IMR-90 (cell line): ENCODE measurements at regions not wholly inside any gene's neighbourhood (a gene's known extent, or its start where the extent isn't known, plus 50 kb on each side); places are given as distances from the start of the nearest gene placed in this dataset.

ENCODE experiments used
- ATAC-seq: fragments of 200-7000 bp; cut with Tn5 transposase; 2 replicates; pipeline ENCODE4 v1.9.1; 2020; ENCODE audit warnings: low read depth, mild to moderate bottlenecking, moderate library complexity
- BruUV-seq: library from RNA; stranded (reverse); fragments of 400-500 nt; replicated peaks from 2 replicates; lab custom pipeline; 2021; lab: Mats Ljungman, UMichigan
- CTCF ChIA-PET: fragments of 300-600 bp; formaldehyde crosslinking; extraction: SDS; loops from one replicate; lab custom pipeline; 2021; ENCODE audit warnings: antibody characterized with exemption; lab: Yijun Ruan, JAX
- POLR2A ChIA-PET: fragments of 300-600 bp; sonication (Branson Sonifier 250); formaldehyde crosslinking; loops from one replicate; lab custom pipeline; 2022; ENCODE audit warnings: antibody characterized with exemption; ENCODE audit not compliant: unreplicated experiment; lab: Charles Lee
- DNase-seq: peaks from one replicate; pipeline ENCODE4 v3.0.0; 2013
- H2AFZ ChIP-seq: replicated peaks from 2 replicates; pipeline ENCODE3; 2013; ENCODE audit warnings: low read length, mild to moderate bottlenecking; ENCODE audit not compliant: poor library complexity
- H2AK5ac ChIP-seq: 2 replicates; pipeline ENCODE4 v1.6.1; 2013; ENCODE audit warnings: low read depth, low read length, inconsistent platforms
- H2AK9ac ChIP-seq: replicated peaks from 2 replicates; pipeline ENCODE3; 2013; ENCODE audit warnings: mild to moderate bottlenecking, low read depth, low read length, moderate library complexity; ENCODE audit not compliant: poor library complexity
- H2BK120ac ChIP-seq: 2 replicates; pipeline ENCODE4 v1.6.1; 2013; ENCODE audit warnings: low read depth, low read length, inconsistent platforms
- H2BK15ac ChIP-seq: 3 replicates; pipeline ENCODE4 v1.6.1; 2013; ENCODE audit warnings: low read depth, low read length, inconsistent platforms
- H2BK20ac ChIP-seq: 2 replicates; pipeline ENCODE4 v1.6.1; 2013; ENCODE audit warnings: low read depth, mild to moderate bottlenecking, inconsistent platforms, low read length, moderate library complexity
- H2BK5ac ChIP-seq: 2 replicates; pipeline ENCODE4 v1.6.1; 2013; ENCODE audit warnings: mild to moderate bottlenecking, low read depth, low read length, inconsistent platforms; ENCODE audit not compliant: poor library complexity, severe bottlenecking
- H3K14ac ChIP-seq: replicated peaks from 2 replicates; pipeline ENCODE4 v1.6.1; 2013; ENCODE audit warnings: low read depth, low read length, inconsistent platforms
- H3K18ac ChIP-seq: 2 replicates; pipeline ENCODE4 v1.6.1; 2013; ENCODE audit warnings: low read depth, low read length, control low read depth
- H3K23ac ChIP-seq: 2 replicates; pipeline ENCODE4 v1.6.1; 2013; ENCODE audit warnings: low read depth, low read length, inconsistent platforms
- H3K27ac ChIP-seq: 2 replicates; pipeline ENCODE4 v1.5.1; 2013; ENCODE audit warnings: mild to moderate bottlenecking, control low read depth, low read length; ENCODE audit not compliant: insufficient read depth
- H3K27me3 ChIP-seq: 2 replicates; pipeline ENCODE4 v1.6.1; 2013; ENCODE audit warnings: low read length; ENCODE audit not compliant: control insufficient read depth, insufficient read depth
- H3K36me3 ChIP-seq: 2 replicates; pipeline ENCODE4 v1.6.1; 2013; ENCODE audit warnings: low read length, mixed read lengths; ENCODE audit not compliant: control insufficient read depth, insufficient read depth
- H3K4ac ChIP-seq: 2 replicates; pipeline ENCODE4 v1.6.1; 2013; ENCODE audit warnings: low read depth, low read length, inconsistent platforms
- H3K4me1 ChIP-seq: 2 replicates; pipeline ENCODE4 v1.6.1; 2013; ENCODE audit warnings: low read length, mixed read lengths; ENCODE audit not compliant: control insufficient read depth, insufficient read depth
- H3K4me2 ChIP-seq: 2 replicates; pipeline ENCODE4 v1.6.1; 2013; ENCODE audit warnings: low read depth, mild to moderate bottlenecking, control low read depth, low read length, moderate library complexity
- H3K4me3 ChIP-seq: 2 replicates; pipeline ENCODE4 v1.5.1; 2013; ENCODE audit warnings: low read depth, mild to moderate bottlenecking, control low read depth, low read length, moderate library complexity; ENCODE audit not compliant: insufficient read depth
- H3K56ac ChIP-seq: 2 replicates; pipeline ENCODE4 v1.6.1; 2013; ENCODE audit warnings: low read length, inconsistent platforms; ENCODE audit not compliant: insufficient read depth; ENCODE audit errors: extremely low read depth
- H3K79me1 ChIP-seq, 2 experiments: 2 replicates each; pipeline ENCODE4 v1.6.1; 2013; ENCODE audit warnings: low read length in 2 of 2, inconsistent platforms in 1 of 2, low read depth in 1 of 2
- H3K9ac ChIP-seq: 2 replicates; pipeline ENCODE4 v1.6.1; 2013; ENCODE audit warnings: low read depth, low read length, control low read depth
- H3K9me1 ChIP-seq: 2 replicates; pipeline ENCODE4 v1.6.1; 2013; ENCODE audit warnings: low read length, inconsistent platforms; ENCODE audit not compliant: insufficient read depth
- H3K9me3 ChIP-seq: 2 replicates; pipeline ENCODE4 v1.6.1; 2013; ENCODE audit warnings: low read length; ENCODE audit not compliant: control insufficient read depth, insufficient read depth
- H4K20me1 ChIP-seq: 2 replicates; pipeline ENCODE4 v1.6.1; 2013; ENCODE audit warnings: low read length, inconsistent platforms; ENCODE audit not compliant: insufficient read depth
- H4K5ac ChIP-seq: 2 replicates; pipeline ENCODE4 v1.6.1; 2013; ENCODE audit warnings: mild to moderate bottlenecking, low read depth, low read length, control low read depth
- H4K8ac ChIP-seq, 2 experiments: 2 replicates each; pipeline ENCODE4 v1.6.1; 2013; ENCODE audit warnings: low read depth in 2 of 2, low read length in 2 of 2, control low read depth in 1 of 2, inconsistent platforms in 1 of 2
- H4K91ac ChIP-seq: 2 replicates; pipeline ENCODE4 v1.6.1; 2013; ENCODE audit warnings: low read depth, low read length, inconsistent platforms; ENCODE audit not compliant: insufficient read depth
- CEBPB ChIP-seq: IDR thresholded peaks from 2 replicates; pipeline ENCODE4 v1.6.1; 2012; ENCODE audit warnings: low read depth, low read length, improper control_type of control experiment
- FOS ChIP-seq: fragments of 150-350 bp; IDR thresholded peaks from 2 replicates; pipeline ENCODE4 v1.6.1; 2016; ENCODE audit warnings: low read depth, low read length
- SMC3 ChIP-seq: fragments of 150-350 bp; IDR thresholded peaks from 2 replicates; pipeline ENCODE4 v1.6.1; 2016; ENCODE audit warnings: low read depth, mild to moderate bottlenecking, antibody characterized with exemption, low read length, moderate library complexity
- WGBS, 2 experiments: methylation state at CpG; one replicate each; pipeline versions ENCODE4 v1.1.5 to v1.1.7; 2013; ENCODE audit warnings: missing lambda C conversion rate in 2 of 2; ENCODE audit not compliant: insufficient read length in 1 of 2; ENCODE audit errors: extremely low coverage in 2 of 2; 5-methylcytosine and 5-hydroxymethylcytosine counted together
- dilution Hi-C: fragments of 300-500 bp; cut with HindIII; formaldehyde crosslinking; loops from one replicate; pipeline ENCODE4 v1.14.3; 2018; ENCODE audit warnings: low sequenced_read_pairs; ENCODE audit not compliant: unreplicated experiment
- in situ Hi-C: fragments of 300-500 bp; cut with MboI; formaldehyde crosslinking; loops from 3 replicates; pipeline ENCODE4 v1.14.3; 2019; ENCODE audit warnings: low sequenced_read_pairs, inconsistent platforms, mixed read lengths
- intact Hi-C: fragments of 100-400 bp; cut with micrococcal nuclease; formaldehyde crosslinking; loops from 2 replicates; pipeline ENCODE4 v1.10.0; 2022

- Histone ChIP-seq H3K9me1 (peaks cover 4% of the 10 kb centered on the region; the same call in 1 of the 2 replicates), H2BK15ac (peak overlapping the region; percentile 4; the same call in 1 of the 3 replicates), H3K9me3 (no peaks in the 10 kb centered on the region), H3K23ac (no peak overlapping the region), H4K91ac (peak overlapping the region; percentile 94; the same call in 1 of the 2 replicates), H3K14ac (no peak overlapping the region), H3K27me3 (no peaks in the 10 kb centered on the region), H3K4me3 (no peak overlapping the region), H3K9ac (no peak overlapping the region), H3K36me3 (no peaks in the 10 kb centered on the region), H4K20me1 (no peaks in the 10 kb centered on the region), H2AK9ac (no peak overlapping the region), H3K4ac (peak overlapping the region; percentile 83; the same call in 1 of the 2 replicates), H3K56ac (peak overlapping the region; percentile 76; the same call in 1 of the 2 replicates), H2BK5ac (peak overlapping the region; percentile 98), H2AK5ac (no peak overlapping the region), H2BK120ac (peak overlapping the region; percentile 97), H3K79me1 (peaks cover 0 to 4% of the 10 kb centered on the region in 2 experiments; a peak in 1 of 4 replicates), H3K18ac (peak overlapping the region; percentile 92), H3K27ac (peak overlapping the region; percentile 97; the same call in 1 of the 2 replicates), H3K4me2 (peak overlapping the region; percentile 42; the same call in 1 of the 2 replicates), H2BK20ac (peak overlapping the region; percentile 98; the same call in 1 of the 2 replicates), H3K4me1 (peaks cover 11% of the 10 kb centered on the region), H2AFZ (no peak overlapping the region), H4K8ac (peak overlapping the region; percentile 68 to 97; a peak in 3 of 4 replicates), H4K5ac (peak overlapping the region; percentile 95; the same call in 1 of the 2 replicates)
- TF ChIP-seq FOS = no peak
- TF ChIP-seq CEBPB = peak; percentile 94
- no peak for TF ChIP-seq SMC3
- ATAC-seq (peak; percentile 65), DNase-seq (peak; percentile 94)
- BruUV-seq = no TSS peak
- in situ Hi-C loops = no loop called here
- dilution Hi-C loops = no loop called here
- ChIA-PET POLR2A (interaction anchor here (0.6 to 1.0 kb wide), 2 partner anchors 213 to 216 kb away, joined by 4 to 5 read pairs; no protein-coding TSS in a partner anchor), CTCF (interaction anchor here (0.6 to 1.3 kb wide), 4 partner anchors 9 to 175 kb away, joined by 3 to 8 read pairs (median 3); no protein-coding TSS in a partner anchor)
- intact Hi-C loops = loop anchor here (1.0 to 5.0 kb wide), 4 partner anchors 163 to 898 kb away; no protein-coding TSS in a partner anchor
- WGBS, 2 experiments = no CpG with 5 or more reads among the region's 4 CpGs
Measured at GRCh38 chr6:139588734-139589593, 214.5 kb upstream of the CITED2 start.
